Esophagus squamous epithelium (tissue), 4 donors: ENCODE measurements at regions not wholly inside any gene's neighbourhood (a gene's known extent, or its start where the extent isn't known, plus 50 kb on each side); places are given as distances from the start of the nearest gene placed in this dataset.

ENCODE experiments used
- POLR2A ChIP-seq, 4 donors: fragments of 450-650 bp; IDR thresholded peaks; one replicate each; pipeline ENCODE4 v1.6.1; 2017; ENCODE audit warnings: antibody characterized with exemption in 4 of 4, mild to moderate bottlenecking in 4 of 4, moderate library complexity in 3 of 4
- TF ChIP-seq, protein P1 (sequence below), 6 experiments: fragments of 450-650 bp in 4 of 6; fragments of 200-600 bp in 2 of 6; sonication (generic) in 2 of 6; IDR thresholded peaks; one replicate each; pipeline ENCODE4 v1.5.1; 2016 to 2019; ENCODE audit warnings: antibody characterized with exemption in 6 of 6, mild to moderate bottlenecking in 4 of 6, moderate library complexity in 4 of 6

DNA sequence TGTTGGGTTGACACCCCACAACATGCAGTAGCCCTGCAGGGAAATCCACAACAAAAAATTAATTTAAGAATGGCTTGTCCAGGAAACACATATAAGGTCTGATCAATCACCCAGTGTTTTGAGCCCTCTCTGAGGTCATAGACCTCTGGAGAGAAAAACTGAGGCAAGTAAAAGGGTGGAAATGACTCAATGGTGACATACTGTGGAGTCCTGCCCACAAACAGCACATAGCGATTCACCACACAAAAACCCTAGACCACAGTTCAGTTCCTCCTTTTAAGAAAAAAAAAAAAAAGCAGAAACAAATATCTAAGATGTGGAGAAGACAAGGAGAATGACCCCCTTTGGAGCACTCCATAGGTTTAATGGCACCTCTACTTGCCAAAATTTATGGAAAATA lies 2691.0 kb downstream of the PCDH7 start:
- TF ChIP-seq POLR2A (IDR thresholded peaks at IDR 0.05): no peak
- TF ChIP-seq, protein P1, sequence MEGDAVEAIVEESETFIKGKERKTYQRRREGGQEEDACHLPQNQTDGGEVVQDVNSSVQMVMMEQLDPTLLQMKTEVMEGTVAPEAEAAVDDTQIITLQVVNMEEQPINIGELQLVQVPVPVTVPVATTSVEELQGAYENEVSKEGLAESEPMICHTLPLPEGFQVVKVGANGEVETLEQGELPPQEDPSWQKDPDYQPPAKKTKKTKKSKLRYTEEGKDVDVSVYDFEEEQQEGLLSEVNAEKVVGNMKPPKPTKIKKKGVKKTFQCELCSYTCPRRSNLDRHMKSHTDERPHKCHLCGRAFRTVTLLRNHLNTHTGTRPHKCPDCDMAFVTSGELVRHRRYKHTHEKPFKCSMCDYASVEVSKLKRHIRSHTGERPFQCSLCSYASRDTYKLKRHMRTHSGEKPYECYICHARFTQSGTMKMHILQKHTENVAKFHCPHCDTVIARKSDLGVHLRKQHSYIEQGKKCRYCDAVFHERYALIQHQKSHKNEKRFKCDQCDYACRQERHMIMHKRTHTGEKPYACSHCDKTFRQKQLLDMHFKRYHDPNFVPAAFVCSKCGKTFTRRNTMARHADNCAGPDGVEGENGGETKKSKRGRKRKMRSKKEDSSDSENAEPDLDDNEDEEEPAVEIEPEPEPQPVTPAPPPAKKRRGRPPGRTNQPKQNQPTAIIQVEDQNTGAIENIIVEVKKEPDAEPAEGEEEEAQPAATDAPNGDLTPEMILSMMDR (IDR thresholded peaks at IDR 0.05): no peak
